ENCODE measurements at regions not wholly inside any gene's neighbourhood (a gene's known extent, or its start where the extent isn't known, plus 50 kb on each side); places are given as distances from the start of the nearest gene placed in this dataset.
"Not testable (repeated sequence)": the region's sequence is repeated elsewhere in the genome, so short reads cannot be mapped to it uniquely, and the experiment has no call there.

DNA sequence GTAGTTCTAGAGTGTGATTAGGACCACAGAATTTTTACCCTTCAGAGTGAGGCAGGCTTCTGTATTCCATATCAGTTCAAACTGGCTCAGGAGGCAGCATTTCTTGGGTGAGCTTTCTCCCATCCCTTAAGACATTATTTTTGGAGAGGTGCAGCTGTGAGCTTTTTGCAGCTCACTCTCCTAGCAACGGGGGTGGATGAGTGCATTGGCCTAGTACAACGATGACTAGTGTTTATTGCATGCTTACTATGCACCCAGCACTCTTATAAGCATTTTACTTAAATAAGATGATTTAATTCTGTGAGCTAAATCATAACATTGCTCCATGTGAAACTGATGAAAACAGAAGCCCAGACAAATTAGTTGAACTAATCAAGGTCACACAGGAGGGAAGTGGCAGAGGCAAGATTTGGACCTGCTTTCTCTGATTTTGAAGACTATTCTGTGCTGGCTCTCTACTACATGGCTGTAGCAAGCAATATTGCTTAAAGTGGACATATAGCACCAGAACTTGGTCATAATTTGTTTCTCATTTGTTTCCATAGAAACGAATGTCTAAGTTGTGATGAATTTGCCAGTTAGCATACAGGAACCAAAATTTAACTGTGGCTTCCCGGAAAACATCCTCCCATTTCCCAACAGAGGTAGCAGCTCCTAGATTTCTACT lies 372.1 kb upstream of the RIOK2 start:
- no peak overlapping the region for H3K4me3 Mint-ChIP-seq
- no peak overlapping the region for H3K27ac Mint-ChIP-seq
- H3K4me1 Mint-ChIP-seq = no peaks in the 10 kb centered on the region
- no peak for ATAC-seq
- H3K9me3 Mint-ChIP-seq = peaks cover 14% of the 10 kb centered on the region
- H3K36me3 Mint-ChIP-seq = no peaks in the 10 kb centered on the region
- DNase-seq (ENCODE audit: low spot score in 2 of 2) = no peak

DNA sequence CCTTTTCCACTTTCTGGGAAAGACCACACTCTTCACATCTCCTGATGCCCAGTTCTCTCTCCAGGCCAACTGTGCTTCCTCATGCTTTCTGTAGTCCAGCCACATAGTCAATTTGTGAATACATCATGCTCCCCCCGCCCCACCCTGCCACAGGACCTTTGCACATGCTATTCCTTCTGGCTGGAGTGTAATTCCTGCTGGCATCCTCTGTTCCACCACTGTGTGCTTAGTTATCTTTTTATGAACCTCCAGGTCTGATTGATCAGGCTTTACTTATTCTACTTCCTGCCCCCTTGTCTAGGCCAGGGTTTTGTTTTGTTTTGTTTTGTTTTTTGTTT lies 372.6 kb upstream of the RIOK2 start:
- ATAC-seq = no peak
- H3K36me3 Mint-ChIP-seq = no peaks in the 10 kb centered on the region
- peaks cover 14% of the 10 kb centered on the region for H3K9me3 Mint-ChIP-seq
- no peaks in the 10 kb centered on the region for H3K4me1 Mint-ChIP-seq
- no peak for DNase-seq (ENCODE audit: low spot score in 2 of 2)
- H3K4me3 Mint-ChIP-seq = no peak overlapping the region
- no peak overlapping the region for H3K27ac Mint-ChIP-seq

DNA sequence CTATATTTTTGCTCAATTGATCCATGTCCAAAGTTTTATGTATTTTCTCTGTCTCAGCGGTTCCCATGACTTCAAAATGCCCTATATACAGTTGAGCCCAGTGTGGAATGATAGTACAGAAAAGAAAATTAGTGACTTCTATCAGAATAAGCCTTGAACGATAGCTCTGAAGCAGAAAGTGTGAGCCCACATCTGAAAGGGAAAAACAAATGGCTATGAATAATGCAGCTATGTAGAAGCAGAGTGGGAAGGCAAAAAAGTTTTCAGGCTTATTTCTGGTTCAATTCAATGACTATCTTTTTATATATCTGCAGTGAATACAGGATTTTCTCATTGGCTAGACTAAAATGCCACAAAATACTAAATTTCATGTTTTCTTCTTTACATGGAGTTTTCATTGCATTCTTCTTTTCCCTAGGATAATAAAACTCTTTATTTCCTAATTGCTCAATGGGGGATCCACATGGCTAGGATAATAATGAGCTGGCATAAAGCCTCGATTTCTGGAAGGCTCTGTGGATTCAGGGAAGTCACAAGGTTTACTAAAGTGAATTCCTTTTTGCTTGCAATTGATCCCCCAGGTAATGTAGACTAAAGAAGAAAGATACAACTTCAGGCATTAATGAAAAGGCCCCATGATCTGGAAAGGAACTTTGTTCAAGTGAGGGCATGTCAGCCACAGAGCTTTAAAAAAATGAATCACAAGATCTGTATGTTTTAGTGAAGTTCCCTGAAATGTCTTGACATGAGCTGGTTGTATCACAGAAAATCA lies 377.0 kb upstream of the RIOK2 start:
- no peaks in the 10 kb centered on the region for H3K4me1 Mint-ChIP-seq
- no peak overlapping the region for H3K4me3 Mint-ChIP-seq
- H3K27ac Mint-ChIP-seq = no peak overlapping the region
- H3K36me3 Mint-ChIP-seq = no peaks in the 10 kb centered on the region
- no peak for ATAC-seq
- peaks cover 24% of the 10 kb centered on the region for H3K9me3 Mint-ChIP-seq
- DNase-seq (ENCODE audit: low spot score in 2 of 2) = no peak

DNA sequence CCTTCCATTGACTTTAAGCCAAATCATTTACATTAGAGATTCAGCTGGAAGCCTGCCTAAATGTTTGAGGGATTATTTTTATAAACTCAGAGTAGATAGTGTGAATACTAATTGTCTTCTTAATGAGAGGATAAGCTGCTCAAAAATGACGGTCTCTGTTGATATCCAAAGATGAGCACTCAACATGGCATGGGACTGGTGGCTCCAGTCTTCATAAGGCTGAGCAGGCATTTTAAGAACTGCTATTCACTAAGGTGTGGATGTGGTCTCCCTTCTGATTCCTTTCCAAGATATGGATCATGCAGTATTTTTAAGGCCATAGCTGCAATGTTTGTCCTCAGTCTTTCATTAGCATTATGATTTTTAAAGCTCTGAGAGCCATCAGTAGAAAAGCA lies 377.5 kb upstream of the RIOK2 start:
- Mint-ChIP-seq H3K4me1 (no peaks in the 10 kb centered on the region), H3K36me3 (no peaks in the 10 kb centered on the region), H3K27ac (no peak overlapping the region), H3K9me3 (peaks cover 22% of the 10 kb centered on the region), H3K4me3 (no peak overlapping the region)
- DNase-seq (ENCODE audit: low spot score in 2 of 2) (no peak), ATAC-seq (no peak)

DNA sequence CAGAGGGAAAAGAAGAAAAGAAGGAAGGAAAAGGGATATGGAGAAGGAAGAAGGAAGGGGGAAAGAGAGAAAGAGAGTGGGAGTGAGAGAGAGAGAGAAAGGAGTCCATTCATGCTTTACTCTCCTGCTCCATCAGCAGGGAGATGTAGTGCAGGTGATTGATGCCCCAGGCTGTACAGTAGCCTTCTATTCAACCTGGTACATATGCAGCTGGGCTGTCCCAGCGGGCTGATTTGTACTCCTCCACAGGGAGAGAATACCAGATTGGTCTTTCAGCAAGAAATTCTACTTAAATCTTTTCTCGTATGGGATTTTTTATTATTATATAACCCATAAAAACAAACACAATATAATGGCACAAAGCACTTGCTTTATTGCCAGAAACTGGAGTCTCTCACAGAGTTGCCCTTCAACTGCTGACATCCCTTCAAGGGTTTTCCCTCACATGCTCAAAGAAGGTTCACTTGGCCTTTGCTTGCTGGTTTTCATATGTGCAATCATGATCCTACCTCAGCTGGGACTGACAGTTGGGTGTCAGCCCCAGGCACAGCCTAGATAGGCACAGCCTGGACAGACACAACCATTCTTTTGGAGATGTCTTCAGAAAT lies 380.1 kb upstream of the RIOK2 start:
- Mint-ChIP-seq H3K9me3 (peaks cover 16% of the 10 kb centered on the region), H3K27ac (no peak overlapping the region), H3K36me3 (no peaks in the 10 kb centered on the region), H3K4me1 (no peaks in the 10 kb centered on the region), H3K4me3 (no peak overlapping the region)
- DNase-seq (ENCODE audit: low spot score in 2 of 2) (no peak), ATAC-seq (no peak)

DNA sequence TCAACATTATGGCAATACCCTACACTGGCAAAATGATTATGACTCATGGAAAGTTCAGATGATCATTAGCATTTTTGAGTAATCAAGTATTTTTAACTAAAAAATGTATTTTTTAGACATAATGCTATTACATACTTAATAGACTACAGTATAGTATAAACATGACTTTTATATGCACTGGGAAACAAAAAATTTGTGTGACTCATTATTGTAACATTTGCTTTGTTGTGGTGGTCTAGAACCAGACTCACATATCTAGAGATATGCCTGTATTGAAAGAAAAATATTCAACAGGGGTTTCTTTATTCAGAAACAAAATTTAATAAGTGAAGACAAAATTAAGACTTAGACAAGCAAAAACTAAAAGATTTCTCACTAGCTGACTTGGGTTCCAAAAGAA lies 385.3 kb upstream of the RIOK2 start:
- H3K4me1 Mint-ChIP-seq = no peaks in the 10 kb centered on the region
- no peaks in the 10 kb centered on the region for H3K36me3 Mint-ChIP-seq
- H3K4me3 Mint-ChIP-seq = no peak overlapping the region
- no peak for ATAC-seq
- H3K9me3 Mint-ChIP-seq = peaks cover 11% of the 10 kb centered on the region
- no peak overlapping the region for H3K27ac Mint-ChIP-seq
- DNase-seq (ENCODE audit: low spot score in 2 of 2) = no peak

DNA sequence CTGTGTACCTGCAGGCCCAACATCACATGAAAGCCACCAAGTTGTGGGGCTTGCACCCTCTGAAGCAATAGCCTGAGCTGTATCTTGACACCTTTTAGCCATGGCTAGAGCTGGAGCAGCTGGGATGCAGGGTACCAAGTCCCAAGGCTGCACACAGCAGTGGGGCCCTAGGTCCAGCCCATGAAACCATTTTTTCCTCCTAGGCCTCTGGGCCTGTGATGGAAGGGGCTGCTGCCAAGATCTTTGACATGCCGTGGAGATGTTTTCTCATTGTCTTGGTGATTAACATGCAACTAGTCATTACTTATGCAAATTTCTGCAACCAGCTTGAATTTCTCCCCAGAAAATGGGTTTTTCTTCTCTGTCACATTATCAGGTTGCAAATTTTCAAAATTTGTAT lies 387.2 kb upstream of the RIOK2 start:
- ATAC-seq = no peak
- no peaks in the 10 kb centered on the region for H3K4me1 Mint-ChIP-seq
- no peak overlapping the region for H3K27ac Mint-ChIP-seq
- no peak overlapping the region for H3K4me3 Mint-ChIP-seq
- peaks cover 8% of the 10 kb centered on the region for H3K9me3 Mint-ChIP-seq
- no peaks in the 10 kb centered on the region for H3K36me3 Mint-ChIP-seq
- DNase-seq (ENCODE audit: low spot score in 2 of 2) = no peak

DNA sequence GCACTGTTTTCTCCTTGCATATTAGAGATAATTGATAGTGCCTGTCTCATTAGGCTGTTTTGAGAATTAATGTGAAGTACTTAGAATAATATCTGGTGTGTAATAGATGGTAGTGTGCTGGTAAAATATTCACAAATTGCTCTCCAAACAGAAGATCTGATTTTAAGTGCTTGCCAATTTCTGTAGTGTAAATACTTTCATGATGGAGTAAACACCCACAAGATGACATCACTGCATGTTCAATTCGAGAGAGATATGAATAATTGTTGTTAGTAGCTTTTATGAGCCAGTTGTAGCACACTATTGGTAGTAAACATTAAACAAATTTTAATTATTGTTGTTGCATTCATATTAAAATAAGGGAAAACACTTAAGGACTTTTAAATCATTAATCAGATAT lies 392.3 kb upstream of the RIOK2 start:
- Mint-ChIP-seq H3K9me3 (peaks cover 13% of the 10 kb centered on the region), H3K36me3 (no peaks in the 10 kb centered on the region), H3K4me3 (no peak overlapping the region), H3K4me1 (no peaks in the 10 kb centered on the region), H3K27ac (no peak overlapping the region)
- ATAC-seq (no peak), DNase-seq (ENCODE audit: low spot score in 2 of 2) (no peak)

DNA sequence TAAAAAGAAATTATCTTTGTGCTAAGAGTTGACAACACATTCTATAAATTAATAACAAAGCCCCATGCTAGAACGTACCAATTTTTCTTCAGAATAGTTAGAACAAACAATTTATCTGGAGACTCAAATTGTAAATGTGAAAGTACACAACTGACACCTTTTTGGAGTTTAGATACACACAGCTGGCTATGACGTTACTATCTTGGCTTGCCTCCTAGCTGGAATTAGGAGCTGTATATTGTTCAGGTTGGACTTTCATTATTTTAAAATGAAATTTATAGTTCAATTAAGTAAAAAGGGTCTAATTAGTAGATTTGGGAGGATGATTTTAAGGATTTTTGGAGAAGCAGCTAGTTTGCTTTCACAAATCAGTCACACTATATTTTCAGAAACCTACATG lies 393.9 kb upstream of the RIOK2 start:
- Mint-ChIP-seq H3K9me3 (peaks cover 7% of the 10 kb centered on the region), H3K27ac (no peak overlapping the region), H3K4me1 (no peaks in the 10 kb centered on the region), H3K4me3 (no peak overlapping the region), H3K36me3 (no peaks in the 10 kb centered on the region)
- DNase-seq (ENCODE audit: low spot score in 2 of 2) = no peak
- ATAC-seq = no peak

DNA sequence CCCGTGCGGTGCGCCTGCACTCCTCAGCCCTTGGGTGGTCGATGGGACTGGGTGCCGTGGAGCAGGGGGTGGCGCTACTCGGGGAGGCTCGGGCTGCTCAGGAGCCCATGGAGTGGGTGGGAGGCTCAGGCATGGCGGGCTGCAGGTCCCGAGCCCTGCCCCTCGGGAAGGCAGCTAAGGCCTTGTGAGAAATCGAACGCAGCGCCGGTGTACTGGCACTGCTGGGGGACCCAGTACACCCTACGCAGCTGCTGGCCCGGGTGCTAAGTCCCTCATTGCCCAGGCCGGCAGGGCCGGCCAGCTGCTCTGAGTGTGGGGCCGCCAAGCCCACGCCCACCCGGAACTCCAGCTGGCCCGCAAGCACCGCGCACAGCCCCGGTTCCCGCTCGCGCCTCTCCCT lies 396.9 kb upstream of the RIOK2 start:
- not testable (repeated sequence) for H3K4me1 Mint-ChIP-seq; H3K9me3 Mint-ChIP-seq; ATAC-seq; H3K27ac Mint-ChIP-seq; DNase-seq (ENCODE audit: low spot score in 2 of 2); H3K36me3 Mint-ChIP-seq; H3K4me3 Mint-ChIP-seq

DNA sequence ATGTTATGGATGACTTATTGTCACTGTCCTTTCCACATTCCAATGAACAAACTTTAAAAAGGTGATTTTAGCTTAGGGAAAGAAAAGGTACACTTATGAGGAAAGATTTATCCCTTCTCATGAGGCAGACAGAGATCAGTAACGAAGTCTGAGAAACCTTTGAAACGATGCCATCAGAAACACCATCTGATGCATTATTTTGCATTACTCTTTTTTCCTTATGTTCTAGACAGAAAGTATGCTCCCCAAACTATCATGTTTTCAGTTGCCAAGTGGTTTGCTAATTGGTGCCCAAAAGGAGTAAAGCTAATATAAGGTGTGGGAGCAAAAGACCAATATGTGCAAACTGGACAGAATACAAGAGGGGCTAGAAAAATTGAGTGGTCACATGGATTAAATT lies 397.7 kb upstream of the RIOK2 start:
- Mint-ChIP-seq H3K9me3 (peaks cover 9% of the 10 kb centered on the region), H3K4me3 (no peak overlapping the region), H3K4me1 (no peaks in the 10 kb centered on the region), H3K36me3 (no peaks in the 10 kb centered on the region), H3K27ac (no peak overlapping the region)
- DNase-seq (ENCODE audit: low spot score in 2 of 2) (no peak), ATAC-seq (no peak)

DNA sequence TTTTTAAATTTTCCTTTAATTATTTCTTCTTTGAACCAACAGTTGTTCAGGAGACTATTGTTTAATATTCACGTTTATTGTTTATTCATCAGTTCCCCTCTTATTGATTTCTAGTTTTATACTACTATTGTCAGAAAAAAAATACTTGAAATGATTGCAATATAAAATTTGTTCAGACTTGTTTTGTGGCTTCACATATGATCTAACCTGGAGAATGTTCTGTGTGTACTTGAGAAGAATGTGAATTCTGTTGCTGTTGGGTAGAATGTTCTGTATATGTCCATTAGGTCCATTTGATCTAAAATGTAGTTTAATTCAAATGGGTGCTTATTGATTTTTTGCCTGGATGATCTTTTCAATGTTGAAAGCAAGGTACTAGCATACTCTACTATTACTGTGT lies 408.7 kb upstream of the RIOK2 start:
- ATAC-seq (no peak), DNase-seq (ENCODE audit: low spot score in 2 of 2) (no peak)
- Mint-ChIP-seq H3K4me3 (no peak overlapping the region), H3K36me3 (no peaks in the 10 kb centered on the region), H3K27ac (no peak overlapping the region), H3K4me1 (no peaks in the 10 kb centered on the region), H3K9me3 (peaks cover 18% of the 10 kb centered on the region)

DNA sequence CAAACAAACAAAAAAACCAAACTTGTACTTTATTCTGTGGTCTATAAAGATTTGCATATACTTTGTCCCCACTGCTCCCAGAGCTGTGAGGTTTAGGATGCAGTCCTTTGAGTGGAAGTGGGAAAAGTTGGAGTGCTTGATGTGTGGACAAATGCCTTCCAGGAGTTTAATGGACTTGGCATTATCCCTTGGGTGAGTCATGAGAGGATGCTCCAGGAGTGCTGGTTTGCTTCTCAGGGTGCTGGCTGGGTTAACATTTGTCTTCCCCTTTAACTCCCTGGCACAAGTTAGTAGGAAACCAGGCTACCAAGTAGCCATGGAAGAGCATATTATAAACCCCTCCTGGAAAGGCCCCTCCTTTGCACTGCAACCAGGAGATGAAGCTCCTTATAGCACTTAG lies 417.4 kb upstream of the RIOK2 start:
- Mint-ChIP-seq H3K36me3 (no peaks in the 10 kb centered on the region), H3K9me3 (peaks cover 29% of the 10 kb centered on the region), H3K4me1 (no peaks in the 10 kb centered on the region), H3K4me3 (no peak overlapping the region), H3K27ac (no peak overlapping the region)
- DNase-seq (ENCODE audit: low spot score in 2 of 2) (no peak), ATAC-seq (no peak)

DNA sequence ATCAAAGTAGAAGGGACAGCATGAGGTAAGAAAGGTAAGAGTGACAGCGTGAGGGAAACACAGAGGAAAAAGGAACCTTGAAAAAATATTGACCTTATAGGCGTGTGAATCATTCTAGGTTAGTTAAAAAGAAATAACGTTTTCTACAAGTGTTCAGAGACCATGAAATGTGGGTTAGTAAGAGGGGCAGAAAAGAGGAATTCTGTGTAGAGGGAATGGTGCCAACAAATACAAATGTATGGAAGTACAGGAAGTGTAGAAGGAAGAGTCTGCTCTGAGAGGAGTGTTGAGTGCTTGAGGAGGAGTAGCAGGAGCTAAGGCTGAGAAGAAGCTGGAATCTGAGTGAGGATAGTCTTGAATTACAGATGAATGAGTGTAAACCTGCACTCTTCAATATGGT lies 418.6 kb upstream of the RIOK2 start:
- no peak overlapping the region for H3K27ac Mint-ChIP-seq
- DNase-seq (ENCODE audit: low spot score in 2 of 2) (no peak), ATAC-seq (no peak)
- no peaks in the 10 kb centered on the region for H3K36me3 Mint-ChIP-seq
- peaks cover 33% of the 10 kb centered on the region for H3K9me3 Mint-ChIP-seq
- no peaks in the 10 kb centered on the region for H3K4me1 Mint-ChIP-seq
- no peak overlapping the region for H3K4me3 Mint-ChIP-seq

DNA sequence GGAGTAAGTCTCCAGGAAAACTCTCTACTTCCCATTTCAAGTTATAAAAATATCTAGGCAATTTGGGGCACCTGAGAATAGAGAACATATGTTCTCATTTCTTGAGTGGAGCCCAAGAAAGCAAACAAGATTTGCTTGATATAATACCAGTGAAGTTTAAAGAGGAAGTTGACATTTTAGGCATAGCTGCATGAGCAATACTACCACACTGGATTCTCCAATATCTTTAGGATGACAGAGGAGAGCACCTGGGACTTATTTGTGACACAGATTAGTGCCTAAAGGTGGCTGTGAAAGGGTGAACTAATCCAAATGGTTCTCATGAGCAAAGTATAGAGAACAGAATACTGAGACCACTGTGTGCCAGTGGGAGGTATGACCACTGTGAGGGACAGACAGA lies 423.5 kb upstream of the RIOK2 start:
- ATAC-seq = no peak
- H3K9me3 Mint-ChIP-seq = peaks cover 30% of the 10 kb centered on the region
- no peak overlapping the region for H3K27ac Mint-ChIP-seq
- no peaks in the 10 kb centered on the region for H3K4me1 Mint-ChIP-seq
- no peak overlapping the region for H3K4me3 Mint-ChIP-seq
- H3K36me3 Mint-ChIP-seq = no peaks in the 10 kb centered on the region
- DNase-seq (ENCODE audit: low spot score in 2 of 2) = no peak

DNA sequence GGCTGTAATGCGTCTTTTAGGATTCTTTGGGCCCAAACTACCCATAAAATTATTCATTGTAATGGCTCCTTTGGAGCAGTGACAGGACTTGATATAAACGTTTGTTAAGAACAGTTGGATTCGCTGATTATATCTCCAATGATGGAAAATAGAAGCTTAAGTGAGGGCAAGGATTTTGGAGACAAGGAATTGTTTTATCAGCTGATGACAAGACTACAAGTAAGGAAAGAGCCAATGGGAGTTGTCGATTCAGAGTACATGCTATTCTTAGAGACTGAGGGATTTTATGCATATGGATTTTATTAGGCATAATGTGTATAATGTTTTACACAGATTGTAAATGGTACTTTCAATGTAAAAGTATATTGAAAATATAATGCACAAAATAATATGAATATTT lies 425.5 kb upstream of the RIOK2 start:
- H3K36me3 Mint-ChIP-seq = no peaks in the 10 kb centered on the region
- DNase-seq (ENCODE audit: low spot score in 2 of 2) (no peak), ATAC-seq (no peak)
- no peaks in the 10 kb centered on the region for H3K4me1 Mint-ChIP-seq
- no peak overlapping the region for H3K27ac Mint-ChIP-seq
- H3K9me3 Mint-ChIP-seq = peaks cover 27% of the 10 kb centered on the region
- H3K4me3 Mint-ChIP-seq = no peak overlapping the region

Measured in stimulated activated effector memory CD8-positive, alpha-beta T cell treated with anti-CD3 and anti-CD28 coated beads, Interleukin-12 subunit alpha, Interleukin-12 subunit beta, amount 100 ng/mL, for 72 hours (primary cell).